ENCODE measurements at regions not wholly inside any gene's neighbourhood (a gene's known extent, or its start where the extent isn't known, plus 50 kb on each side); places are given as distances from the start of the nearest gene placed in this dataset.
"Not testable (repeated sequence)": the region's sequence is repeated elsewhere in the genome, so short reads cannot be mapped to it uniquely, and the experiment has no call there.

DNA sequence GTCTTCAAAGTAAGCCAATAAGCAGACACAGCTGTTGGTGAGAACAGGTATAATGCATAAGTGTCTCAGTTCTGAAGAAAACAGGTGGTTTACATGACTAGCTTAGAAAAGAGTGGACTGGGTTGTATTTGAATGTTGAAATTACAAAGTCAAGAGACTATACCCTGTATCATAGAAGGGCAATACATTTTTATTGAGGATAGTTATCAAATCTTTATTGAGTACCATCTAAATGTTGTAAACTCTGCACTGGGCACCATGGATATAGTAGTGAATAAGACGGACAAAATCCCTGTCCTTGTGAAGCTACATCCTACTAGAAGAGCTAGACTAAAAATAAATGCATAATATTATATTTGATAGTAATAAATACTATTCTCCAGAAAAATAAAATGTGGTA lies 88.5 kb upstream of the CDC42EP3 start:
- DNase-seq, result not testable (repeated sequence)

DNA sequence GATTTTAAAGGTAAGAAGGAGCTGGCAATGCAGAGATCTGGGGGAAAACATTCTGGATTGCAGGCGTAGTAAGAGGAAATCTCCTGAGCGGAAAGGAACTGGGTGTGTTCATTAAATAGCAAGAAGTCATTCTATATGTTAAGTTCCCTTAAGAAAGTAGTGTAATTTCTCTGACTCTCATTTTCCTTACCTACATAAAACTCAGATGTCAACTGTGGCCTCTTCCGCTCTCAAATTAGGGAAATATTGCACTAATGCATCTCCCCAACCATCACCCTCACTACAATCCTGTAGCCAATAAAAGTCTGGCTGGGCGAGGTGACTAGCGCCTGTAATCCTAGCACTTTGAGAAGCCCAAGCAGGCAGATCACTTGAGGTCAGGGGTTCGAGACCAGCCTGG lies 89.0 kb upstream of the CDC42EP3 start:
- no peak for DNase-seq

DNA sequence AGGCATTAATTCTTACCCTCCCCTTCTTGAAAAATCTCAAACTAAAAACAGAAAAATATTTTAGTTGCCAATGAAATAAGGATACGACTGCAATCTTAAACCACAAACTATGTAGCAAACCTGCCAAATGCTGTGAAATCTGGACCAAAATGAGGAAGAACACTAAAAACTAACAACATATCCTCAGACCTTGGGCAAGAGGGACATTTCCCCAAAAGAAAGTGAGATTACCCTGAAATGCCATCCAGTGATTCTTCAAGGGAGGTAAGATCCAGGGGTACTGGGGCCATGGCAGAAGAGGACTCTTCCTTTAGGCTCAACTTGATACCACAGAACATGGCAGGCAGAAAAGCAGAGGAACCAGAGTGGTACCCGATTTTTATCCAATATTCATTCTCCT lies 90.8 kb upstream of the CDC42EP3 start:
- DNase-seq, result not testable (repeated sequence)

DNA sequence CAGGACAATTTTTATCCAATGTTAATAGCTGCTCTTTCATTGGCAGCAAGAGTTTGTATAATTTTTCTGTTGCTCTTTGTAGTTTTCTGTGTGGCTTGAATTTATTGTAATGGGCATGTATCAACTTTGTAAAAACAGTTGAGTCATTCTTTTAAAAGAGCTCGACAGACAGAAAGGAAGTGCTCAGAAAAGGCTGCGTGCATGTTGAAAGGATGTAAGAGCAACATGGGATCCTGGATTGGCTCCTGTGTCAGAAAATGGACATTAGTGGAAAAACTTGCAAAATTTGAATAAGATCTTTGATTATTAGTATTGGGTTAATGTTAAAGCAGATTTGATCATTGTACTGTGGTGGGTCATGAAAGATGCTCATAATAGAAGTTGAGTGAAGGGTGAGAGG lies 93.3 kb upstream of the CDC42EP3 start:
- no peak for DNase-seq

DNA sequence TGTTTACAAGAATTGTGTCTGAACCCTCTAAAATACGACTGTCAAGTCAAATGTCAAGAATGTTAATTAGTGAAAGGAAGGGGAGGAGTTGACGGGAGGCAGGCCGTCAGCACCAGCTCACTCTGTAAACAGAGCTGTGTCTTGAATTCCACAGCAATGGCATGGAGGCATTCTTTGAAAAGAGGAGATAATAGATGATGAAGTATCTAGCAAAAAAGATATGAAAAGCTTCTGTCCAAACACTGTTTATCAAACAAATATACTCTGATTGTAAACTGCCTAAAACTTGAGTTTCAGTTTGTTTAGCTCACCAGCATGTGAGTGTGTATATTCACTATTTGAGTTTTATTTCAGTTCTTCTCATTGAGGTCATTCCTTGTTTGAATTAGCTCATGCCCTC lies 94.7 kb upstream of the CDC42EP3 start:
- no peak for DNase-seq

DNA sequence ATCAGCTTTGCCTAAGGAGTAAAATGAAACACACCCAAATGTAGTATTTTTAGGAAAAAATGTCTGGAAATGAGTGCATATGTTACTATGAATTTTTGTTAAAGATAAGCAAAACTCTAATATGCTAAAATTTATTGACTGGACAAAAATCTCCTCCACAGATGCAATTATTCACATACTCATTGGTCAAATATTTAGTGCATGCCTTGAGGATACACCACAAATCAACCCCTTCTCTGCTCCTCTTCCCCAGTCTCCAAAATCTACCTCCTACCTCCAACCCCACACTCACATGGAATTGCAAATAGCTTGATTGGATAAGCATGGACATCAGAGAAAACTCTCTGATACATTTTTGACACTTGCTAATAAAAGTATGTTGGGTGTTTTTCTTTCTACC lies 95.6 kb upstream of the CDC42EP3 start:
- DNase-seq, result no peak

DNA sequence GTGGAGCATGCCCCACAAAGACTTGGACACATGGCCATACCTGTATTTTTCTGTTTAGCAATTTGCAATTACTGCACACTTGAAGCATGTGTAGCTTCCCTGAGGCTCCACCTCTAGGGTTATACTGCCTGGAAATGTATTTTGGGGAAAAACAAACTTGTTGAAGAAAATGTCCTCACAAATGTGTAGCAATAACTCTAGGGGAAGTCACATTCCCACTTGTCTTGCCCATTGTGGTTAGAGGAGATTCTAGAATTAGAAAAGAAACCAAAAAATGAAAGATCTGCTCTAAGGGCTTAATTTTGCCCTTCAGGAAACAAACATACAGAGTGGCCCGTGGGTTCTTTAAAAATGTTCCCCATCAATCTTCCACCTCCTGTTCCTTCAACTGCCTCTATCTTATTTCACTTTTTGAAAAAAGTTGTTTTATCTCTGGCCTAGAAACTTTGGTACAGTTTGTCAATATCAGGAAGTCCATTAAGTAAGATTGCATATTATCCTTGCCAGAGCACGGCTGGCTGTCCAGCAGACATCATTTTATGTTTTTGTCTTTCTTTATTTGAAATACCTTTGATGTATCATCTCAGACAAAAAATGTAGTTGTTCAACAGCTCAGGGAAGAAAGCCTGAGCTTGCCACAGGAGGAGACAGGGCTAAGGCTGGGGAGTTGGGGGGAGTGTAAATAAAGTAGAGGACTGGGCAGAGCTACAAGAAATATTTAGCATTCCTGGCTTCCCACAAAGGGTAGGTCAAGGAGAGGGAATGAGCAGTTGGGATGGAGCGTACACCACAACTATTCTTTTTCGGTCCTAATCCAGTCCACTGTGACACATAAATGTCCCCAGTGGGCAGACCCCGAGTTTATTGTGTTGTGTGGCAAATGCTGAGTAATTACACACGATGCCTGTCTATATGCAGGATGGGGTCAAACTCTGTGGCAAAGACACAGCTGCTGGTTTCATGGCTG lies 96.8 kb upstream of the CDC42EP3 start:
- DNase-seq, result no peak

DNA sequence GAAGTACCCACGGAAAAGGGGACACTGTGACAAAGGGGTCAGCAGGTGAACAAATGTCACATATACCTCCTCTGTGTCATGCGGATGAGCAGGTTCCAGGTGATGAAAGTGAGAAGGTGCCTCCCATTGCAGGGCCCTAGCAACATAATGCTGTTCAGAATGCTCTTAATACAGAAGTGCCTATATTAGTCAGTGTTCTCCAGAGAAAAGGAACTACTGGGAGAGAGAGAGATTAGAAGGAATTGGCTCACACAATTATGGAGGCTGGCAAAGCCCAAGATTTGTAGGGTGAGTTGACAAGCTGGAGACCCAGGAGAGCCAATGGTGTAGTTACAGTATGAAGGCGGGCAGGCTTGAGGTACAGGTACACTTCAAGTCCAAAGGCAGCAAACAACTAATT lies 98.1 kb upstream of the CDC42EP3 start:
- DNase-seq, result no peak

DNA sequence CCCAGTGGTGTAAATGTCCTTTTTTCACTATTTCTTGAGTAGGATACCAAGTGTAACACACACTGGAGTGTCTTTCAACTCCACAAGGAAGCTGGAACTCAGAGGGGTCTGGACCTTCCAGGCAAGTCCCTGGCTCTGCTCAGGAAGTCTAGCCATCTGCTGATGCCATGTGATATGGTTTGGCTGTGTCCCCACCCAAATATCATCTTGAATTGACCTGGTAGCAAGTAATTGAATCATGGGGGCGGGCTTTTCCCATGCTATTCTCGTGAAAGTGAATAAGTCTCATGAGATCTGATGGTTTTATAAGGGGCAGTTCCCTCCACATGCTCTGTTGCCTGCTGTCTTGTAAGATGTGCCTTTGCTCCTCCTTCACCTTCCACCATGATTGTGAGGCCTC lies 99.4 kb upstream of the CDC42EP3 start:
- no peak for DNase-seq

DNA sequence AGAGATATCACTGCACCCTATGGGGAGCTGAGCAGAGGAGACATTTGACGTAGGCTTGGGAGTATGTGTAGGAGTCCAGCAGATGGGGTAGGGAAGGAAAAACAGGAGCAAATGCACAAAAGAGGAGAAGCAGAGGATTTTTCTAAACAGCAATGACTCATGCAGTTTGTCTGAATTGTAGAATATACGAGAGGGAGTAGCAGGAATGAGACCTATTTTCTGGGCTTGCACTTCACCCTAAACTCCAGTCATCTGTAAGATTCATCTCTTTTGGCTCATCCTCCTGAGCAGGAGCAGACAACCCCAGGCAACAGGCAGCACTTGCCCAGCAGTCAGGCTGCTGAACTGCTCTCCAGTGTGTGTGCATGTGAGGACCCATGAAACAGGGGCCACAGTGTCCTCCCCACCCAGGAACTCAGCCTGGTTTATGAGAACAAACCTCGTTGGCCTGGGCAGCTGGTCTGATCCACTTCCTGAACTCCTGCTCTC lies 100.2 kb upstream of the CDC42EP3 start:
- no peak for DNase-seq

DNA sequence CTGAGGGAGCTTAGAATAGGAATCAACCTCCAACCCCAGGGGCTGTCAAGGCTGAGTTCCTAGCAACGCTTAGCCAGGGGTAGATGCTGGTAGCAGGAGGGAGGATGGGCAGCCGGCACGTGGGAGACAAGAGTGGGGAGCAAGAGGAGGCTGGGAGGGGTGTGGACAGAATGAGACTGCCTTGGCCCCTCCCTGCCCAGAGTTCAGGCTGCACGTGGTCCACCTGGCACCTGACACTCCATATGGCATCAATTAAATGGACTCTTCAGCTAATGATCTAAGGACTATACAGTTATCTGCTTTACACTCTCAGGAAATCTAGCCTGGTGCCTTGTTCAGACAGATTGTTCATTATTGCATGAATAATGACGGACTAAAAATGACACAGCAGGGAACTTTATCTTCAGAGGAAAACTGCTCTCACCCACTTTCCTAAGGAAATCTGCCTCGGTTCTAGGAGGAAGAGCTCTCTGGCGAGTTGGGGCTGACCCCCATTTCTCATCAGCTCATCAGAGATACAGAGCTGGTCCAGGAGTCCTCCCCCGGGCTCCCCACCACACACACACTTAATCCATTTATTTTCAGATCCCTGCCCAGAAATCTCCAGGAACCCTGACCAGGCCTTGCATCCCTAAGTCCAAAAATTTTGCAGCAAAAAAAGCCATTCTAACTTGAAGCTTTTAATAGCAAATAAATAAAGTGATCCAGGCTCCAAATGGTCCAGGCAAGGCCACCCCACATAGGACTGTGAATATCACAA lies 102.1 kb upstream of the CDC42EP3 start:
- no peak for DNase-seq

DNA sequence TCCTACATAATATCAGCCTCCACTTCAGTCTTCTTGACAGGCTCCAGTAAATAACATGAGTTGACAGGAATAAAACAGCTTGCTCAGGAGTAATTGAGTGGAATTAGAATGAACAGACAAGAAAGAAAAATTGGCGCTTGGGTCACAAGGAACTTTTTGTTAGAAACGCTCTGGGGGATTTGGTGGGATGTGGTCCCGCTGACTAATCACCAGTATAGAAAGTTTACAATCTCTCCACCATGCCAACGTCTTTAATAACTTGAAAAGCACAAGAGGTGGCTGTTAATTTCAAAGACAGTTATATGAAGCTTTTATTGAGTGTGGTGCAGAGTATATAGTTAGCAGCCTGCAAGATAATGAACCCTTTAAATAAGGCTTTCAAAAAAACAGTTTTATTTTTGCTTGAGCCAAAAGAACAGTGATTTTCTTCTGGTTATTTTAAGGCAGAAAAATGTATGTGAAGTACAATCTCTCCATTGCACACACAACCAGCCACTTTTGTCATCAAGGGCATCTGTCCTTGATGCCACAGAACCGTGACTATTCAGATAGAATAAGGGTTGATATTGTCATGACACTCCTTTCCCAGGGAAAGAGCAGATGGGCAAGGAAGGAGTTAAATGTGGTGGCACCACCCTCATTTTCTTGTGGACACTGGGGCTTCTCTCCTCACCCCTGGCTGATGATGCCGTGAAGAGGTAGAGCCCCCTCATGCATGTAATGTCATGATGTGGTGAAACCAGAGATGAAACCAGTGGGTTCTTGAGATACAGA lies 102.9 kb upstream of the CDC42EP3 start:
- not testable (repeated sequence) for DNase-seq

DNA sequence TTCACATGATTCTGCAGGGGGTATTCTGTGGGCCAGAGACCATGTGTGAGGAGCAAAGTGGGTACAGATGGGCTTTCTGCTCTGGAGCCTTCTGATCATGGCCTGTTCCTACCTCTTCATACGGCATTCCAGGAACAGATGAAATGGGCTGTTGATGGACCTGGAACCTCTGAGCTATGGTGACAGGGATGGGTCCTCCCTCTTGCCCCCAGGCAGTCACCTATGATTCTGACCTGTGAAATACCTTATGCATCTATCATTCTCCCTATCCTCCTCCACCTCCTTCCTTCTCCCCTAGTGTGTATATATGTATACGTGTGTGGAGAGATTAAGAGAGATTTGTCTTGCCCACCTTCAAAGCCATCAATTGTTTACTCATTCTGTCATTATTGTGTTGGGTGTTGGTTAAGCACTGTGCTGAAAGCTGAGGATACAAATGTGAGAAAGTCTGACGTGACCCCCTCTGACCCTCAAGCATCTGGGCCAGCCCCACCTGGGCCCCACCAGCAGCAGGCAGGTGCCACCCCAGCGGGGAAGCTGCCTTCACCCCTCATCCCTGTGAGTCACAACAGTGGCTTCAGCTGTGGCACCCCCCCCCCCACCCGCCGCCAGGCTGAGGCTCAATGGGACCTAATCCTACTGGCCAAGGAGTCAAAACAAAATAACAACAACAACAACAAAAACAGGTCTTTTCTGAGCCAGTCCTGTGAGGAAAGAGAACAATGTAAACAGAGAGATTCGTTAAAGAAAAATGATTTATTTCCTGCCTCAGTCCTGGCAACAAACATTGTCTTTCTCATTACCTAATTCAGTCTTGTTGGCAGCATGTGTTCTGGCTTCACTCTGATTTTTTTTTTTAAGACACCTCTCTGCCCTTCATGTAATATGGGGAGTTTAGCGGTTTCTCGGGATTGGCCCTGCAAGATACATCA lies 103.8 kb upstream of the CDC42EP3 start:
- DNase-seq, result no peak

DNA sequence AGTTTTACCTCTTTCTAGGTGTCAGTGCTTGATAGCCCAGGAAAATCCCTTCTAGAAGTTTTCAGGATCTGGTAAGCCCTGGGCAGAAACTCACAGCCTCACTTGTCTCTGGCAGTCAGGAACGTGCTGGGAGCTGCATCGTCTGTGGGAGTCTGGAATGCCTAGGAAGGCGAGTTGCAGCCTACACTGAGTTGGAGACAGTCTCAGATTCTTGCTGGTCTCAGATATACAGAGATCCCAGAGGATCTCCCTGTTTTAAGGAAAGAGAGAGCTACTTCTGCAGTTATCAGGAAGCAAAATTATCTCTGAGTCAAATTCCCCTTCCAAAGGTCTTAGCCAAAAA lies 104.4 kb upstream of the CDC42EP3 start:
- DNase-seq, result no peak

DNA sequence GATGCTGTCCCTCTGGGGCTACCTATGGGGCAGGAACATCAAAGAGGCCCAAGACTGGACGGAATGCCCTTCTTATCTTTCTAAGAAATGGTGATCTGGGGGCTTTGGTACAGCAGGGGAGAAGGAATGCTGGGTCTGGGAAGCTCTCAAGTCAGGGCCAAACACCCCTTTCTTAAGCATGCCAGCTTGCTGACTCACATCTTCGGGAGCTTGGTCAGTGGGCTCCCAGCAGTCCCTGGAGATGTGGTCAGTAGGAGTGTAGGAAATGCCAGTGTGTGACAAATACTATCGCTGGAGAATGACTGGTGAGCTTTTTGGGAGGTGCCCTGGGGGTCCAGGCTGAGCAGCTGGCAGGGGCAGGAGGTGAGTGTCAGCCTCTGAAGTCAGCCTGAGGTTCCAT lies 105.0 kb upstream of the CDC42EP3 start:
- no peak for DNase-seq

DNA sequence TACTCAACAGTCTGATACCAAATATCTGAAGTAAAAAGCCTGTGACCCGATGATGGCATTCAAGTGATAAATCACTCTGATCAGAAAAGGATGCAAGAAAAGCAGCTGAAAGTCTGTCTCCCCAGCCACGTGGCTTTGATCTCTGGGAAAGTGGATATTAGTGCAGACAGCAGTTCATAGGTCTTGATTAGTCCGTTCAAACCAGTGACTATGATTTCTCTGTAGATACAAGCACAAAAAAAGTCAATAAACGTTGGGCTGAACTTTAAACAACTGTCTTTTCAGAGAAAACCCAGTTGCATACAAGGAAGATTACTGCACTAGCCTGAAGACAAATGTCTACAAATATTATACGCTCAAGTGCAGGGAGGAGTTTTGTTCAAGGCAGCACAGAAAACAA lies 107.7 kb upstream of the CDC42EP3 start:
- no peak for DNase-seq

DNA sequence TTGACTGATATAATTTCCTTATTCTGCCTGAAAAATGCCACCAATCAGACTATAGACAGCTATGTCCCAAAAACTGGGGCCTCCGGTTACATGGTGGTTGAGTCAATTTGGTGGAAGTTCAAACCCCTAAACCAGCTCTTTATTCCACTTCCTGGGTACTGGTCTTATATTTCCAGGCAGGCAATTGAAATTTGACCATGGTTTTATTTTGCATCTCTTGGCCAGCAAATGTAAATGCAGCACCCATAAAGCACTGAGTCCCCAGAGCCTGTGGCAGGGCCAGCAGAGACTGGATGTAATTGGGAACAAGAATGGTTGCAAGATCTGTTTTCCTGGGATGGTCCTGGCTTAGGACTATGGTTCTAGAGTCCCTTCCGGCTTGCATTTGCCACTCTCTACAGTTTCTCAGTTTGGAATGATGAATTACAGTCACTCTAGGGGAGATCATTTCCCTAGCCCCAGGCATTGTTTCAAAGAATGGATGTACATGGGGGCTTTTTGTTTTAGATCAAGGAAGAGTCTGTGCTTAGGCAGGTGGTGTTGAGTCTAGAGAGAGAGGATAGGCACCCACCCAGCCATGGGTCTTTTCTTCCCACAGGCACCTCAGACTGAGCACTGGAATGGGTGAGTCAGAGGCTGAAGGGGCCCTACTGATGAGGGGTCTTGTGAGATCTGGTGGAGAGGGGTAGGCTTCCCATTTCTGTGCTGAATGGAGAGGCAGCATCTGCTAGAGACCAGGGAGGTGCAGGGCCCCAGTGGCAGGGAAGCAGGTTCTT lies 108.4 kb upstream of the CDC42EP3 start:
- no peak for DNase-seq

DNA sequence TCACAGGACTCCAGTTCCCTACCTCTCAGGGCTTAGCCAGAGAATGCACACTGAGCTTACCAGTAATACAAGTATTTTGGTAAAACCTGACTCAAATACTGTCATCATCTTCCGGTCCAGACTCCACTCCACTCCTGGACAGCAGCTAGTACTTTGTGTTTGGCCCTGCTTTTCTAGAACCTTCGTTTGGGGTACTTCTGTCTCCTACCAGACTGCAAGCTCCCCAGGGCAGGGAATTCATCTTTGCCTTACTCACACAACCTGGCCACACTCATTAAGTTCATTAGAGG lies 108.9 kb upstream of the CDC42EP3 start:
- DNase-seq, result no peak

DNA sequence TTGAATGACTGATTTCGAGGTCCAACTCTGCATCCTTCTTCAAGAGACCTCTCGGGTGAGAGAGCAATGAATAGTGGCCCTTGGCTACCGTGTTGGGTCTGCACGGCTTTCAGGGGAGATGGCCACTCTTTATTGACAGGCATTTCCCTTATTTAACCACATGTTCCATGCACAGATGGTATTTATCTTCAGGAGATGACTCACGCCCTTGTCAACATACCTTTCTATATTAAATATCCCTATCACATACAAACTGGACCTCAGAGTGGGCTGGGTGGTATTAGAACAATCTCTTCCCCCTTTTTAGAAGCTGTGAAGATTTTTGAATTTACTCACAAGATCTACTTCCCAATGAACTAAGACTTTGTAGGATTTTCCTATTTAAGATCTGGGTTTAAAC lies 109.6 kb upstream of the CDC42EP3 start:
- no peak for DNase-seq

DNA sequence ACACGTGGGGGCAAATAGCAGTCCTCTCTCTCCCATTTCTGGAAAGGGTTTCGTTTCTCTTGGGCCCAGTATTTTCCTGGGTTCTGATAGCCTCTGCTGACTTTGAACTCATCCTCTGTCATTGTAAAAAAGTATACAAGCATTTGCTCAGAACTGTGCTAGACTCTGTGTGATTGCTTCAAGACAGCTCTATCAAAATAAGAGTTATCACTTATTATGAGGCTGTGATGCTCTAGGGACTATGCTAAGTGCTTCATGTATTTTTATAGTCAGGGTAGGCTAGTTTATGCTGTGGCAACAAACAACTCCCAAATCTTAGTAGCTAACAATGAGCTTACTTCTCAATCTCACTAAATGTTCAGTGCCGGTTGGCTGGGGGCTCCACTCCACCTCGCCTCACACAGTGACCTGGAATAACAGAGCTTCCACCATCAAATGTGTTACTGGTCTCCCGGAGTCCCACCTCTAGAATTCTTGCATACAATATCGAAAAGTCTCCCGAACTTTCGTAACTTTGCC lies 110.8 kb upstream of the CDC42EP3 start:
- no peak for DNase-seq
